NCI-H2081 (cell line): ENCODE measurements at regions not wholly inside any gene's neighbourhood (a gene's known extent, or its start where the extent isn't known, plus 50 kb on each side); places are given as distances from the start of the nearest gene placed in this dataset.
"Not testable (repeated sequence)": the region's sequence is repeated elsewhere in the genome, so short reads cannot be mapped to it uniquely, and the experiment has no call there.

Source experiments
- DNase-seq, 2 experiments: peaks; one replicate each; lab custom pipeline; 2025; lab: John Stamatoyannopoulos, UW

- DNase-seq: no peak
These were observed 246.7 kb upstream of the NRIP1 start for GRCh38 chr21:15311510-15311909.

- DNase-seq: not testable (repeated sequence)
These were observed 252.2 kb upstream of the NRIP1 start for GRCh38 chr21:15317034-15317433.

- DNase-seq: no peak
These were observed 254.9 kb upstream of the NRIP1 start for GRCh38 chr21:15319727-15320126.

GRCh38 chr21:15324542-15324941, 259.7 kb upstream of the NRIP1 start:
- DNase-seq: no peak

GRCh38 chr21:15326032-15326867, 261.4 kb upstream of the NRIP1 start:
- no peak for DNase-seq

GRCh38 chr21:15327637-15328265, 263.0 kb upstream of the NRIP1 start:
- DNase-seq: no peak

GRCh38 chr21:15329191-15329590, 264.4 kb upstream of the NRIP1 start:
- no peak for DNase-seq

- DNase-seq: no peak
These were observed 266.1 kb upstream of the NRIP1 start for GRCh38 chr21:15330872-15331271.

GRCh38 chr21:15332572-15332971, 267.8 kb upstream of the NRIP1 start:
- DNase-seq: no peak

- DNase-seq: no peak
These were observed 268.4 kb upstream of the NRIP1 start for GRCh38 chr21:15333136-15333710.

- no peak for DNase-seq
These were observed 269.2 kb upstream of the NRIP1 start for GRCh38 chr21:15333951-15334350.

- no peak for DNase-seq
These were observed 278.3 kb upstream of the NRIP1 start for GRCh38 chr21:15343066-15343465.

- DNase-seq: no peak
These were observed 287.2 kb upstream of the NRIP1 start for GRCh38 chr21:15352009-15352408.

GRCh38 chr21:15353546-15353945, 288.7 kb upstream of the NRIP1 start:
- DNase-seq: no peak

GRCh38 chr21:15354516-15354915, 289.7 kb upstream of the NRIP1 start:
- no peak for DNase-seq

GRCh38 chr21:15355066-15355465, 290.3 kb upstream of the NRIP1 start:
- no peak for DNase-seq

- DNase-seq: no peak
These were observed 294.5 kb upstream of the NRIP1 start for GRCh38 chr21:15359251-15359650.

GRCh38 chr21:15362458-15362857, 297.7 kb upstream of the NRIP1 start:
- DNase-seq: no peak

GRCh38 chr21:15363921-15364320, 299.1 kb upstream of the NRIP1 start:
- DNase-seq: no peak

- no peak for DNase-seq
These were observed 301.1 kb upstream of the NRIP1 start for GRCh38 chr21:15365751-15366392.

- no peak for DNase-seq
These were observed 301.8 kb upstream of the NRIP1 start for GRCh38 chr21:15366555-15366954.

GRCh38 chr21:15367061-15367626, 302.3 kb upstream of the NRIP1 start:
- DNase-seq: no peak
